Left lung (tissue), 4 donors: ENCODE measurements at regions not wholly inside any gene's neighbourhood (a gene's known extent, or its start where the extent isn't known, plus 50 kb on each side); places are given as distances from the start of the nearest gene placed in this dataset.

Experiments used
- ATAC-seq: fragments of 200-7000 bp; cut with Tn5 transposase; one replicate; pipeline ENCODE4 v1.9.1; 2020; ENCODE audit warnings: moderate library complexity
- DNase-seq, 4 donors: peaks; one replicate each; pipeline ENCODE4 v3.0.0-alpha.2; 2013 to 2020
- H3K27ac ChIP-seq, 2 donors: fragments of 200-600 bp; sonication (generic) in 1 of 2; one replicate each; pipeline versions ENCODE4 v1.5.0 to v1.8.0; 2020 to 2021
- H3K27me3 ChIP-seq, 2 donors: fragments of 200-600 bp; sonication (generic) in 1 of 2; one replicate each; pipeline versions ENCODE4 v1.5.0 to v1.8.0; 2020 to 2021
- H3K36me3 ChIP-seq, 2 donors: fragments of 200-600 bp; sonication (generic) in 1 of 2; one replicate each; pipeline versions ENCODE4 v1.5.0 to v1.8.0; 2020 to 2021
- H3K4me1 ChIP-seq, 2 donors: fragments of 200-600 bp; one replicate each; pipeline ENCODE4 v1.8.0; 2021
- H3K4me3 ChIP-seq, 2 donors: fragments of 200-600 bp; sonication (generic) in 1 of 2; one replicate each; pipeline versions ENCODE4 v1.5.0 to v1.8.0; 2020 to 2021; ENCODE audit warnings: mild to moderate bottlenecking in 1 of 2
- H3K9me3 ChIP-seq, 2 donors: fragments of 200-600 bp; sonication (generic) in 1 of 2; one replicate each; pipeline versions ENCODE4 v1.5.0 to v1.8.0; 2020 to 2021
- intact Hi-C, 2 donors: fragments of 100-400 bp; cut with DNase I; formaldehyde crosslinking; loops; one replicate each; pipeline versions ENCODE4 v1.11.2 to v1.14.2; 2022
- TF ChIP-seq, protein P1 (sequence below), 2 donors: fragments of 200-600 bp; sonication (generic) in 1 of 2; IDR thresholded peaks; one replicate each; pipeline versions ENCODE4 v1.5.0 to v1.8.0; 2021; ENCODE audit warnings: antibody characterized with exemption in 2 of 2
- donor health status: DM: no; HTN: yes; CAD: no.
- donor health status: DM: no; HTN: no; CAD: no.

DNA sequence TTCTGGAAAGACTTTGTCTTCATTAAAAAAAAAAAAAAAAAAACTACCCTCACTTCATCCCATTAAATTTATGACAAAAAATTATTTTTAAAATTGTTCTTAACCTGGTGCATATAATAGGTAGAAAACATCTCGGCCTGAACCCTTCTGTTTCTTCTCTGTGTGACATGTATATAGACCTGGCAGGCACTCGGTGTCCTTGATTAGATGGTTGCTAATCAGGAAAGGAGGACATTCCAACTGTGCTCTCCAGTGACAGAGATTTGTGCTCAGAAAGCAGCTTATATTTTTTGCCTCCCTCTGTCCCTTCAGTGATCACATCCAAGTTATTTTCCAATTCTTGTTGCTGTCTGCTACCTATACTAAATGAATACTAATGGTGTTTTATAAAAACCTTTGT lies 355.6 kb downstream of the CBLL2 start:
- TF ChIP-seq, protein P1, sequence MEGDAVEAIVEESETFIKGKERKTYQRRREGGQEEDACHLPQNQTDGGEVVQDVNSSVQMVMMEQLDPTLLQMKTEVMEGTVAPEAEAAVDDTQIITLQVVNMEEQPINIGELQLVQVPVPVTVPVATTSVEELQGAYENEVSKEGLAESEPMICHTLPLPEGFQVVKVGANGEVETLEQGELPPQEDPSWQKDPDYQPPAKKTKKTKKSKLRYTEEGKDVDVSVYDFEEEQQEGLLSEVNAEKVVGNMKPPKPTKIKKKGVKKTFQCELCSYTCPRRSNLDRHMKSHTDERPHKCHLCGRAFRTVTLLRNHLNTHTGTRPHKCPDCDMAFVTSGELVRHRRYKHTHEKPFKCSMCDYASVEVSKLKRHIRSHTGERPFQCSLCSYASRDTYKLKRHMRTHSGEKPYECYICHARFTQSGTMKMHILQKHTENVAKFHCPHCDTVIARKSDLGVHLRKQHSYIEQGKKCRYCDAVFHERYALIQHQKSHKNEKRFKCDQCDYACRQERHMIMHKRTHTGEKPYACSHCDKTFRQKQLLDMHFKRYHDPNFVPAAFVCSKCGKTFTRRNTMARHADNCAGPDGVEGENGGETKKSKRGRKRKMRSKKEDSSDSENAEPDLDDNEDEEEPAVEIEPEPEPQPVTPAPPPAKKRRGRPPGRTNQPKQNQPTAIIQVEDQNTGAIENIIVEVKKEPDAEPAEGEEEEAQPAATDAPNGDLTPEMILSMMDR (IDR thresholded peaks at IDR 0.05) = no peak
- intact Hi-C loops = no loop called here
- no peaks in the 10 kb centered on the region for H3K36me3 ChIP-seq
- H3K9me3 ChIP-seq = no peaks in the 10 kb centered on the region
- DNase-seq (no peak), ATAC-seq (no peak)
- no peaks in the 10 kb centered on the region for H3K4me1 ChIP-seq
- H3K27ac ChIP-seq = no peak overlapping the region
- H3K4me3 ChIP-seq = no peak overlapping the region
- no peaks in the 10 kb centered on the region for H3K27me3 ChIP-seq

DNA sequence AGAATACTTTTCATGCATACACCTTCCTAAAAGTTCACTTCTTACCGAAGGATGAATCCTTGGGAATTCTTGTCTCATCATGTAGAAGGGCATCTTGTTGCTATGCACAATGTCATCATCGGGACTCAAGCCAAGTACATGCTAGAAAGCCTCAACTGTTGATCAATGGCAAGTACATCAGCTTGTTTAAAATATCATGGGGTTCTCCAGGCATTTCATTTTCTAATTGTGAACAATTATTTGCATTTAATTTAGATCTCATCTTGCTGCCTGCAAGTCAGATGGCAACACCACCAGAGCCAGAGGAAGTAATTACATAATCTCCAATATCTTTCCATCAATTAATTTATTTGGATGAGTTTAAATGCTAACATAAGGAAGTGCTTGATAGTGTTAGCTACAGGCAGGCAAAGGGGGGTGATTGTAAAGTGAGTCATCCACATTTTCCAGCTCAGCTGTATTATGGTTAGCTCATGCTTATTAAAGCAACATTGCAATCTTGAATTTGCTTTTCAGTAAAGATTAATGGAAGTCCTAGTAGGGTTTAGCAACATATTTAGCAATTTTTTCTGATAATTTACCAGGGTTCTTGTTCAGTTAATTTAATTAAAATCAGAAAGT lies 356.5 kb downstream of the CBLL2 start:
- no peak for DNase-seq
- Histone ChIP-seq H3K9me3 (no peaks in the 10 kb centered on the region), H3K36me3 (no peaks in the 10 kb centered on the region), H3K4me3 (no peak overlapping the region), H3K27me3 (no peaks in the 10 kb centered on the region), H3K4me1 (no peaks in the 10 kb centered on the region), H3K27ac (no peak overlapping the region)
- intact Hi-C loops = no loop called here
- ATAC-seq = no peak
- TF ChIP-seq, protein P1 (IDR thresholded peaks at IDR 0.05) = no peak

- Histone ChIP-seq H3K4me1 (no peaks in the 10 kb centered on the region), H3K4me3 (no peak overlapping the region), H3K9me3 (no peaks in the 10 kb centered on the region), H3K27me3 (no peaks in the 10 kb centered on the region), H3K27ac (peak overlapping the region in 1 of 2 donors; percentile 13), H3K36me3 (no peaks in the 10 kb centered on the region)
- intact Hi-C loops = no loop called here
- TF ChIP-seq, protein P1 (IDR thresholded peaks at IDR 0.05) = no peak
- DNase-seq (no peak), ATAC-seq (no peak)
Measured at GRCh38 chrX:22634083-22634482, 361.4 kb downstream of the CBLL2 start.

GRCh38 chrX:22634751-22635150 lies 362.0 kb downstream of the CBLL2 start:
- no peaks in the 10 kb centered on the region for H3K27me3 ChIP-seq
- H3K4me1 ChIP-seq = no peaks in the 10 kb centered on the region
- no peaks in the 10 kb centered on the region for H3K36me3 ChIP-seq
- no peak for DNase-seq
- no peaks in the 10 kb centered on the region for H3K9me3 ChIP-seq
- intact Hi-C loops = no loop called here
- no peak for ATAC-seq
- H3K4me3 ChIP-seq = no peak overlapping the region
- TF ChIP-seq, protein P1 (IDR thresholded peaks at IDR 0.05) = no peak
- peak overlapping the region in 1 of 2 donors; percentile 13 for H3K27ac ChIP-seq

GRCh38 chrX:22648281-22648680 lies 351.5 kb upstream of the DDX53 start:
- Histone ChIP-seq H3K4me1 (no peaks in the 10 kb centered on the region), H3K9me3 (no peaks in the 10 kb centered on the region), H3K4me3 (no peak overlapping the region), H3K27ac (no peak overlapping the region), H3K27me3 (no peaks in the 10 kb centered on the region), H3K36me3 (no peaks in the 10 kb centered on the region)
- intact Hi-C loops = no loop called here
- no peak for ATAC-seq
- DNase-seq = no peak
- TF ChIP-seq, protein P1 (IDR thresholded peaks at IDR 0.05) = no peak
